ENCODE measurements at regions not wholly inside any gene's neighbourhood (a gene's known extent, or its start where the extent isn't known, plus 50 kb on each side); places are given as distances from the start of the nearest gene placed in this dataset.

DNA sequence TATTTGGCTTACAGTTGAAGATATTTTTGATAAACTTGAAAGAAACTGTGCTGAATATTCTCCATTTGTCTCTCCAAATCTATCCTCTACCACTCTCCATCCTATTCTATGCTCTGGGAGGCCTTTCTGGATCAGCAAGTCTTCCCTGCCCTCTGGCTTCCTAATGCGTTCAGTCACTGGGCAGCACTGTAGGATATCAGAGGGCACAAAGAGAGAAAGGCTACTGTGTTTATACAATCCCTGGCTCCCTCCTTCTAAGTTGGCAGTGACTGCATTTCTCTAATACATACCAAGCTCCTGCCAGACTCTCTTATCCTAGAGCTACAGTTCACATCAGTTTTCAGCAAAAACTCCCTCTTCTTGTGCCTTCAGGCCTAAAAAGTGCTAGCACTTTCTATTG lies 102.1 kb upstream of the FHIT start:
- TF ChIP-seq, protein P1, sequence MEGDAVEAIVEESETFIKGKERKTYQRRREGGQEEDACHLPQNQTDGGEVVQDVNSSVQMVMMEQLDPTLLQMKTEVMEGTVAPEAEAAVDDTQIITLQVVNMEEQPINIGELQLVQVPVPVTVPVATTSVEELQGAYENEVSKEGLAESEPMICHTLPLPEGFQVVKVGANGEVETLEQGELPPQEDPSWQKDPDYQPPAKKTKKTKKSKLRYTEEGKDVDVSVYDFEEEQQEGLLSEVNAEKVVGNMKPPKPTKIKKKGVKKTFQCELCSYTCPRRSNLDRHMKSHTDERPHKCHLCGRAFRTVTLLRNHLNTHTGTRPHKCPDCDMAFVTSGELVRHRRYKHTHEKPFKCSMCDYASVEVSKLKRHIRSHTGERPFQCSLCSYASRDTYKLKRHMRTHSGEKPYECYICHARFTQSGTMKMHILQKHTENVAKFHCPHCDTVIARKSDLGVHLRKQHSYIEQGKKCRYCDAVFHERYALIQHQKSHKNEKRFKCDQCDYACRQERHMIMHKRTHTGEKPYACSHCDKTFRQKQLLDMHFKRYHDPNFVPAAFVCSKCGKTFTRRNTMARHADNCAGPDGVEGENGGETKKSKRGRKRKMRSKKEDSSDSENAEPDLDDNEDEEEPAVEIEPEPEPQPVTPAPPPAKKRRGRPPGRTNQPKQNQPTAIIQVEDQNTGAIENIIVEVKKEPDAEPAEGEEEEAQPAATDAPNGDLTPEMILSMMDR (conservative IDR thresholded peaks at IDR 0.05; ENCODE audit: low read depth, low read length), result no peak
- H3K4me3 ChIP-seq (ENCODE audit: low read depth, low read length), result no peak overlapping the region
- no peak for DNase-seq (ENCODE audit: low read depth)

DNA sequence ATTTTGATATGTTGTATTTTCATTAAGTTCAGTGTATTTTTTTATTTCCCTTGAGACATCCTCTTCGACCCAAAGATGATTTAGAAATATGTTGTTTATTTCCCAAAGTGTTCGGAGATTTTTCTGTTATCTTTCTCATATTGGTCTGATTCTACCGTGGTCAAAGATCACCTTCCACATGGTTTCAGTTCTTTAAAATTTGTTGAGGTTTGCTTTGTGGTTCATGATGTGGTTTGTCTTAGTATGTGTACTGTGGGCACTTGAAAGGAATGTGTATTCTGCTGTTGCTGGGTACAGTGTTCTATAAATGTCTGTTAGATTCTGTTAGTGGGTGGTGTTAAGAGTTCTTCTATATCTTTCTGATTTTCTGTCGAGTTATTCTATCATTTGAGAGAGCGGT lies 103.4 kb upstream of the FHIT start:
- DNase-seq (ENCODE audit: low read depth), result no peak
- no peak overlapping the region for H3K4me3 ChIP-seq (ENCODE audit: low read depth, low read length)
- TF ChIP-seq, protein P1 (conservative IDR thresholded peaks at IDR 0.05; ENCODE audit: low read depth, low read length), result no peak

GRCh38 chr3:61356685-61357084 lies 105.4 kb upstream of the FHIT start:
- DNase-seq (ENCODE audit: low read depth), result no peak
- H3K4me3 ChIP-seq (ENCODE audit: low read depth, low read length), result no peak overlapping the region
- TF ChIP-seq, protein P1 (conservative IDR thresholded peaks at IDR 0.05; ENCODE audit: low read depth, low read length), result no peak

- H3K4me3 ChIP-seq (ENCODE audit: low read depth, low read length), result no peak overlapping the region
- no peak for DNase-seq (ENCODE audit: low read depth)
- TF ChIP-seq, protein P1 (conservative IDR thresholded peaks at IDR 0.05; ENCODE audit: low read depth, low read length), result no peak
These were observed 106.7 kb upstream of the FHIT start for GRCh38 chr3:61357902-61358301.

DNA sequence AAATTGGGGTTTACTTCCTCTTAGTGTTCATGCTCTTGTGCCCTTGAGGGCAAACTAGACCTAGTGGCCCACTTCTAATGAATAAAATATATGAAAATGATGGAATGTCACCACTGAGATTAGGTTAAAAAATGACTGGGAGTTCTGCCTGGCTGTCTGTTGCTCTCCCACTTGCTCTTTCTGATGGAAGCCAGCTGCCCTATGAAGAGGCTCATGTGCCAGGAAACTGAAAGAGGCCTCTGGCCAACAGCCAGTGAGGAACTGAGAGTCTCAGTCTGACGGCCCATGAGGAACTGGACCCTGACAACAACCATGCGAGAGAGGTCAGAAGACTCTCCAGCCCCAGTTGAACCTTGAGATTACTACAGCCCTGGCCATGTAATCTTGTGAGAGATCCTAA lies 107.1 kb upstream of the FHIT start:
- H3K4me3 ChIP-seq (ENCODE audit: low read depth, low read length), result no peak overlapping the region
- TF ChIP-seq, protein P1 (conservative IDR thresholded peaks at IDR 0.05; ENCODE audit: low read depth, low read length), result no peak
- DNase-seq (ENCODE audit: low read depth), result peak; percentile 1

- H3K4me3 ChIP-seq (ENCODE audit: low read depth, low read length), result no peak overlapping the region
- peak; percentile 2 for DNase-seq (ENCODE audit: low read depth)
- TF ChIP-seq, protein P1 (conservative IDR thresholded peaks at IDR 0.05; ENCODE audit: low read depth, low read length), result no peak
These were observed 109.2 kb upstream of the FHIT start for GRCh38 chr3:61360297-61360965.

GRCh38 chr3:61369678-61370077 lies 118.4 kb upstream of the FHIT start:
- TF ChIP-seq, protein P1 (conservative IDR thresholded peaks at IDR 0.05; ENCODE audit: low read depth, low read length), result no peak
- DNase-seq (ENCODE audit: low read depth), result no peak
- H3K4me3 ChIP-seq (ENCODE audit: low read depth, low read length), result no peak overlapping the region
